Fibroblast of lung (primary cell): ENCODE measurements at regions not wholly inside any gene's neighbourhood (a gene's known extent, or its start where the extent isn't known, plus 50 kb on each side); places are given as distances from the start of the nearest gene placed in this dataset.

ENCODE experiments used
- DNase-seq, 2 donors: peaks; one replicate each; pipeline versions ENCODE4 v3.0.0 to v3.0.0-alpha.2; 2010; ENCODE audit warnings: low read depth in 2 of 2
- H2AFZ ChIP-seq: 2 replicates; pipeline ENCODE4 v1.5.1; 2012; ENCODE audit warnings: low read length, control low read depth, inconsistent platforms
- H3K27ac ChIP-seq: 2 replicates; pipeline ENCODE4 v1.5.1; 2011; ENCODE audit warnings: low read length, control low read depth; ENCODE audit not compliant: insufficient read depth
- H3K27me3 ChIP-seq: 2 replicates; pipeline ENCODE4 v1.5.1; 2011; ENCODE audit warnings: mild to moderate bottlenecking, low read length; ENCODE audit not compliant: control insufficient read depth, insufficient read depth
- H3K36me3 ChIP-seq: 2 replicates; pipeline ENCODE4 v1.5.1; 2011; ENCODE audit warnings: low read length; ENCODE audit not compliant: control insufficient read depth, insufficient read depth
- H3K4me1 ChIP-seq: 2 replicates; pipeline ENCODE4 v1.5.1; 2011; ENCODE audit warnings: low read length; ENCODE audit not compliant: control insufficient read depth, insufficient read depth; ENCODE audit errors: extremely low read depth
- H3K4me2 ChIP-seq: 2 replicates; pipeline ENCODE4 v1.5.1; 2011; ENCODE audit warnings: low read length, control low read depth; ENCODE audit not compliant: insufficient read depth; ENCODE audit errors: extremely low read depth
- H3K4me3 ChIP-seq, 4 experiments: fragments of 200-600 bp in 1 of 4; sonication (generic) in 1 of 4; replicated peaks in 1 of 4; 2 replicates each; pipeline ENCODE4 v1.5.1; 2011 to 2016; ENCODE audit warnings: low read length in 4 of 4, low read depth in 3 of 4, mild to moderate bottlenecking in 3 of 4, control low read depth in 2 of 4, inconsistent platforms in 1 of 4, mixed read lengths in 1 of 4; ENCODE audit not compliant: insufficient read depth in 1 of 4; ENCODE audit errors: control extremely low read depth in 1 of 4
- H3K79me2 ChIP-seq: 2 replicates; pipeline ENCODE4 v1.5.1; 2012; ENCODE audit warnings: mild to moderate bottlenecking, low read length, inconsistent platforms; ENCODE audit not compliant: control insufficient read depth, insufficient read depth
- H3K9ac ChIP-seq: 2 replicates; pipeline ENCODE4 v1.5.1; 2011; ENCODE audit warnings: mild to moderate bottlenecking, low read length, control low read depth; ENCODE audit not compliant: insufficient read depth
- H3K9me3 ChIP-seq: 2 replicates; pipeline ENCODE4 v1.5.1; 2012; ENCODE audit warnings: low read depth, low read length; ENCODE audit not compliant: control insufficient read depth, insufficient read depth
- H4K20me1 ChIP-seq: 2 replicates; pipeline ENCODE4 v1.5.1; 2011; ENCODE audit warnings: low read length; ENCODE audit not compliant: control insufficient read depth, insufficient read depth; ENCODE audit errors: extremely low read depth
- CTCF ChIP-seq, 2 donors: IDR thresholded peaks in 1 of 2; conservative IDR thresholded peaks in 1 of 2; 1 replicate in 1 of 2; 2 replicates in 1 of 2; pipeline ENCODE4 v1.5.1; 2011 to 2012; ENCODE audit warnings: low read length in 2 of 2, control low read depth in 1 of 2, inconsistent platforms in 1 of 2, low read depth in 1 of 2, mild to moderate bottlenecking in 1 of 2
- EZH2 ChIP-seq: IDR thresholded peaks from 2 replicates; pipeline ENCODE4 v1.5.1; 2012; ENCODE audit warnings: low read length, control low read depth, mild to moderate bottlenecking; ENCODE audit errors: missing control alignments

DNA sequence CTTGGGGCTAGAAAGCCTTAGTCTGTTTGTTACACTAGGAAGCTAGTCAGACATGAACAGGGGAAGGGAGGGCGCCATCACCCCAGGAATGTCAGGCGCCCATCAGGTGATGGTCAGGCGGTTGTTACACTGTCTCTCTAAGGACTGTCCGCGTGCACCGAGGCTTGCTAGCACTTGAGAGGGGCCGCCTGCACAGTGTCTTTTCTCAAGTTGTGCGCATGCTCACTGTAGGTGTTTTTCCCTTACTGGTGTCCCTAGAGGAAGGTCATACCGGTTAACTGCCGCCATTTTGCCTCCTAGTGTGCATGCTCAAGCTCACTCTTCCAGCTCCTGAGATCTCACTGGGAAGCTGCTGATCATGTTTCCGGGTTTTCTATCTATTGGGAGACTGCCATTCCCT, 855.0 kb upstream of the TMEM132C start:
- H3K9me3 ChIP-seq, result no peaks in the 10 kb centered on the region
- no peaks in the 10 kb centered on the region for H3K79me2 ChIP-seq
- H3K4me2 ChIP-seq, result no peak overlapping the region
- no peaks in the 10 kb centered on the region for H3K36me3 ChIP-seq
- H2AFZ ChIP-seq, result no peak overlapping the region
- H3K4me3 ChIP-seq, result no peak overlapping the region
- no peak overlapping the region for H3K9ac ChIP-seq
- H3K27me3 ChIP-seq, result no peaks in the 10 kb centered on the region
- H3K4me1 ChIP-seq, result no peaks in the 10 kb centered on the region
- TF ChIP-seq EZH2, result no peak
- TF ChIP-seq CTCF (conservative IDR thresholded peaks at IDR 0.05 in 1 of 2, IDR thresholded peaks at IDR 0.05 in 1 of 2; ENCODE audit: low read depth in 1 of 2, low read length in 2 of 2), result no peak
- no peak for DNase-seq
- no peaks in the 10 kb centered on the region for H4K20me1 ChIP-seq
- no peak overlapping the region for H3K27ac ChIP-seq

- Histone ChIP-seq H3K79me2 (no peaks in the 10 kb centered on the region), H3K9me3 (no peaks in the 10 kb centered on the region), H3K4me2 (no peak overlapping the region), H3K4me3 (no peak overlapping the region), H3K9ac (no peak overlapping the region), H3K27me3 (no peaks in the 10 kb centered on the region), H4K20me1 (no peaks in the 10 kb centered on the region), H3K27ac (no peak overlapping the region), H2AFZ (no peak overlapping the region), H3K4me1 (no peaks in the 10 kb centered on the region), H3K36me3 (no peaks in the 10 kb centered on the region)
- no peak for DNase-seq
- TF ChIP-seq CTCF (conservative IDR thresholded peaks at IDR 0.05 in 1 of 2, IDR thresholded peaks at IDR 0.05 in 1 of 2; ENCODE audit: low read depth in 1 of 2, low read length in 2 of 2), result no peak
- TF ChIP-seq EZH2, result no peak
Measured at GRCh38 chr12:127412866-127413265, 854.1 kb upstream of the TMEM132C start.

- H4K20me1 ChIP-seq, result no peaks in the 10 kb centered on the region
- H3K4me1 ChIP-seq, result no peaks in the 10 kb centered on the region
- H3K36me3 ChIP-seq, result no peaks in the 10 kb centered on the region
- H3K27ac ChIP-seq, result no peak overlapping the region
- no peak for DNase-seq
- H3K4me3 ChIP-seq, result no peak overlapping the region
- no peak overlapping the region for H3K4me2 ChIP-seq
- TF ChIP-seq EZH2, result no peak
- no peak for TF ChIP-seq CTCF (conservative IDR thresholded peaks at IDR 0.05 in 1 of 2, IDR thresholded peaks at IDR 0.05 in 1 of 2; ENCODE audit: low read depth in 1 of 2, low read length in 2 of 2)
- no peak overlapping the region for H3K9ac ChIP-seq
- H3K79me2 ChIP-seq, result no peaks in the 10 kb centered on the region
- no peaks in the 10 kb centered on the region for H3K27me3 ChIP-seq
- no peak overlapping the region for H2AFZ ChIP-seq
- no peaks in the 10 kb centered on the region for H3K9me3 ChIP-seq
Measured at GRCh38 chr12:127414186-127414585, 852.8 kb upstream of the TMEM132C start.
